HuH-7 (cell line): ENCODE measurements at regions not wholly inside any gene's neighbourhood (a gene's known extent, or its start where the extent isn't known, plus 50 kb on each side); places are given as distances from the start of the nearest gene placed in this dataset.

ENCODE experiments used
- DNase-seq: peaks from one replicate; pipeline ENCODE4 v3.0.0; 2011; ENCODE audit warnings: low spot score

GRCh38 chr16:9525037-9525436 is 433.6 kb downstream of the HAPSTR1 start:
- no peak for DNase-seq

- DNase-seq = no peak
These were observed 435.3 kb downstream of the HAPSTR1 start for GRCh38 chr16:9526791-9527190.

- DNase-seq = no peak
These were observed 436.5 kb downstream of the HAPSTR1 start for GRCh38 chr16:9527976-9528375.

GRCh38 chr16:9528511-9529079 is 437.2 kb downstream of the HAPSTR1 start:
- no peak for DNase-seq

GRCh38 chr16:9533042-9533441 is 441.6 kb downstream of the HAPSTR1 start:
- DNase-seq = no peak

- DNase-seq = no peak
These were observed 443.3 kb downstream of the HAPSTR1 start for GRCh38 chr16:9534759-9535158.

GRCh38 chr16:9536905-9537304 is 445.5 kb downstream of the HAPSTR1 start:
- no peak for DNase-seq

GRCh38 chr16:9539346-9539745 is 447.9 kb downstream of the HAPSTR1 start:
- DNase-seq = no peak

GRCh38 chr16:9541723-9542122 is 450.3 kb downstream of the HAPSTR1 start:
- DNase-seq = no peak

- no peak for DNase-seq
These were observed 450.8 kb downstream of the HAPSTR1 start for GRCh38 chr16:9542165-9542755.

GRCh38 chr16:9545522-9546437 is 454.3 kb downstream of the HAPSTR1 start:
- peak; percentile 11 for DNase-seq

- no peak for DNase-seq
These were observed 455.0 kb downstream of the HAPSTR1 start for GRCh38 chr16:9546438-9546786.

GRCh38 chr16:9549487-9549886 is 458.0 kb downstream of the HAPSTR1 start:
- DNase-seq = no peak

- DNase-seq = no peak
These were observed 463.6 kb downstream of the HAPSTR1 start for GRCh38 chr16:9555051-9555450.

- DNase-seq = no peak
These were observed 465.7 kb downstream of the HAPSTR1 start for GRCh38 chr16:9556949-9557665.

GRCh38 chr16:9557713-9558112 is 466.3 kb downstream of the HAPSTR1 start:
- no peak for DNase-seq

GRCh38 chr16:9566099-9566498 is 474.7 kb downstream of the HAPSTR1 start:
- no peak for DNase-seq

- no peak for DNase-seq
These were observed 476.2 kb downstream of the HAPSTR1 start for GRCh38 chr16:9567666-9568065.

GRCh38 chr16:9568261-9568660 is 476.8 kb downstream of the HAPSTR1 start:
- DNase-seq = no peak

GRCh38 chr16:9570521-9570920 is 479.1 kb downstream of the HAPSTR1 start:
- no peak for DNase-seq

GRCh38 chr16:9578459-9578858 is 487.0 kb downstream of the HAPSTR1 start:
- no peak for DNase-seq

- DNase-seq = no peak
These were observed 488.6 kb downstream of the HAPSTR1 start for GRCh38 chr16:9580025-9580424.

- no peak for DNase-seq
These were observed 502.0 kb downstream of the HAPSTR1 start for GRCh38 chr16:9593440-9593839.
